Calu3 (cell line): ENCODE measurements at regions not wholly inside any gene's neighbourhood (a gene's known extent, or its start where the extent isn't known, plus 50 kb on each side); places are given as distances from the start of the nearest gene placed in this dataset.

Experiments
- BruUV-seq: library from RNA; stranded (reverse); fragments of 400-500 nt; replicated peaks from 2 replicates; lab custom pipeline; 2021; lab: Mats Ljungman, UMichigan
- CTCF ChIA-PET: fragments of 300-600 bp; sonication (Branson Sonifier 250); formaldehyde crosslinking; loops from one replicate; lab custom pipeline; 2022; ENCODE audit warnings: antibody characterized with exemption; lab: Charles Lee
- DNase-seq: peaks from one replicate; pipeline ENCODE4 v3.0.0; 2022
- H3K27ac Mint-ChIP-seq: one replicate; pipeline ENCODE4 v1.8.0; 2022; ENCODE audit warnings: mixed read lengths; ENCODE audit not compliant: unreplicated experiment
- H3K27me3 Mint-ChIP-seq: one replicate; pipeline ENCODE4 v1.8.0; 2022; ENCODE audit warnings: mixed read lengths; ENCODE audit not compliant: unreplicated experiment
- H3K36me3 Mint-ChIP-seq: one replicate; pipeline ENCODE4 v1.8.0; 2022; ENCODE audit warnings: mild to moderate bottlenecking, moderate library complexity, mixed read lengths; ENCODE audit not compliant: insufficient read depth, unreplicated experiment
- H3K4me1 Mint-ChIP-seq: one replicate; pipeline ENCODE4 v1.8.0; 2022; ENCODE audit warnings: mild to moderate bottlenecking, low read depth, mixed read lengths; ENCODE audit not compliant: unreplicated experiment
- H3K4me3 Mint-ChIP-seq: one replicate; pipeline ENCODE4 v1.8.0; 2022; ENCODE audit warnings: mild to moderate bottlenecking, low read depth, moderate library complexity, mixed read lengths; ENCODE audit not compliant: unreplicated experiment
- H3K9me3 Mint-ChIP-seq: one replicate; pipeline ENCODE4 v1.8.0; 2022; ENCODE audit warnings: low read depth, mixed read lengths; ENCODE audit not compliant: unreplicated experiment
- CTCF ChIP-seq: fragments of 200-600 bp; IDR thresholded peaks from one replicate; pipeline ENCODE4 v1.8.0; 2022; ENCODE audit warnings: antibody characterized with exemption; ENCODE audit not compliant: unreplicated experiment
- intact Hi-C: fragments of 100-400 bp; cut with micrococcal nuclease; formaldehyde crosslinking; loops from one replicate; pipeline ENCODE4 v1.10.0; 2022; ENCODE audit not compliant: unreplicated experiment

DNA sequence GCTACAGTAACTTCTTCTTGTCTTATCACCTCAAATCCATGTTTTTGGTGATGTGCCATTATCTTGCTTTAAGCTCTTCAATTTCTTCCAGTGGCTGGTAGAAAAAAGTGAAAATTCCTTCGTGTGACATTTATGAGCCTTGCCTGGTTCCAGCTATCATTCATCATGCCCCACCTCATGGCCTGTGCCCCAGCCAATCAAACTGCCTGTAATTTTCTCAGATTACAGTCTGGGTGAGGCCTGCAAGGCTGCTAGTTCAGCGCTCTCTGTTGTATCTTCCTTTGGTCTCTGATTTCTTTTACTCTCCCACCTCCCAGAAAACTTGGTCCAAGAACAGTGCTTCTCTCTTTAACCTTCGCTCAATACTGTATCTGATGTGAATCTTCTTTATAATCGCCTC is 249.3 kb upstream of the ZNF717 start:
- TF ChIP-seq CTCF: no peak
- CTCF ChIA-PET: no interaction called here
- Mint-ChIP-seq H3K27me3 (no peaks in the 10 kb centered on the region), H3K27ac (no peak overlapping the region), H3K36me3 (no peaks in the 10 kb centered on the region), H3K4me3 (no peak overlapping the region), H3K4me1 (no peaks in the 10 kb centered on the region), H3K9me3 (peaks cover 13% of the 10 kb centered on the region)
- intact Hi-C loops: no loop called here
- no TSS peak for BruUV-seq
- DNase-seq: no peak

- Mint-ChIP-seq H3K4me1 (no peaks in the 10 kb centered on the region), H3K36me3 (no peaks in the 10 kb centered on the region), H3K27me3 (no peaks in the 10 kb centered on the region), H3K27ac (no peak overlapping the region), H3K4me3 (no peak overlapping the region), H3K9me3 (peaks cover 13% of the 10 kb centered on the region)
- BruUV-seq: no TSS peak
- TF ChIP-seq CTCF: no peak
- DNase-seq: no peak
- CTCF ChIA-PET: no interaction called here
- intact Hi-C loops: no loop called here
Observed at GRCh38 chr3:76035117-76035516, 249.8 kb upstream of the ZNF717 start.

GRCh38 chr3:76038949-76039348 is 253.6 kb upstream of the ZNF717 start:
- DNase-seq: no peak
- no peak overlapping the region for H3K4me3 Mint-ChIP-seq
- H3K9me3 Mint-ChIP-seq: peaks cover 11% of the 10 kb centered on the region
- BruUV-seq: no TSS peak
- TF ChIP-seq CTCF: no peak
- H3K36me3 Mint-ChIP-seq: no peaks in the 10 kb centered on the region
- no peaks in the 10 kb centered on the region for H3K27me3 Mint-ChIP-seq
- no peaks in the 10 kb centered on the region for H3K4me1 Mint-ChIP-seq
- H3K27ac Mint-ChIP-seq: no peak overlapping the region
- CTCF ChIA-PET: no interaction called here
- intact Hi-C loops: no loop called here

DNA sequence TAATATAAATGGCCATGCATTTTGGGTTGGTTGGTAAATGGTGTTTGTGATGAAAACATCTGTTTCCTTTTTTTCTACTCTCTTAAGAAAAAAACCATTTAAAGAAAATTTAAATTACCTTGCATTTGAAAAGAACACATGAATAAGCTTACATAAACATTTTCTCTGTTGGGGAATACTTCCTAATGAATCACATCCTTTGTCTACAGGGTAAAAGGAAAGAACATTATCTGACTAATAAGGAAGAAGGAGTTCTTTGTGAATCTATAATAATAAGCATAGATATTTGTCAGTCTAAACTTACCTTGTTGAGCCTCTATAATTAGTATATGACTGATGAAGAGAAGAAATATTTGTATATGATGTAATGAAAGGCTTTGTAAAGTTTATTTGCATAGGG is 254.1 kb upstream of the ZNF717 start:
- Mint-ChIP-seq H3K4me3 (no peak overlapping the region), H3K27me3 (no peaks in the 10 kb centered on the region), H3K4me1 (no peaks in the 10 kb centered on the region), H3K9me3 (peaks cover 9% of the 10 kb centered on the region), H3K36me3 (no peaks in the 10 kb centered on the region), H3K27ac (no peak overlapping the region)
- TF ChIP-seq CTCF: no peak
- CTCF ChIA-PET: no interaction called here
- DNase-seq: no peak
- BruUV-seq: no TSS peak
- intact Hi-C loops: no loop called here
